GM12878 (cell line): ENCODE measurements at regions not wholly inside any gene's neighbourhood (a gene's known extent, or its start where the extent isn't known, plus 50 kb on each side); places are given as distances from the start of the nearest gene placed in this dataset.

Experiments
- ATAC-seq: fragments of 200-7000 bp; cut with Tn5 transposase; 3 replicates; pipeline ENCODE4 v1.9.1; 2020; ENCODE audit warnings: mild to moderate bottlenecking, moderate library complexity
- BruUV-seq: library from RNA; stranded (reverse); fragments of 400-500 nt; replicated peaks from 2 replicates; lab custom pipeline; 2021; lab: Mats Ljungman, UMichigan
- CTCF ChIA-PET: fragments of 300-600 bp; sonication (Branson Sonifier 250); formaldehyde crosslinking; extraction: SDS; loops from one replicate; lab custom pipeline; 2021; ENCODE audit warnings: inconsistent platforms; lab: Yijun Ruan, JAX
- POLR2A ChIA-PET: fragments of 350-600 bp; formaldehyde crosslinking; extraction: SDS; loops from one replicate; lab custom pipeline; 2021; ENCODE audit warnings: inconsistent platforms; lab: Charles Lee
- RAD21 ChIA-PET: fragments of 300-600 bp; sonication (Branson Sonifier 250); formaldehyde crosslinking; loops from one replicate; lab custom pipeline; 2023; ENCODE audit warnings: antibody characterized with exemption; ENCODE audit not compliant: unreplicated experiment; lab: Charles Lee
- SMC1A ChIA-PET: fragments of 300-600 bp; sonication (Branson Sonifier 250); formaldehyde crosslinking; loops from one replicate; lab custom pipeline; 2023; ENCODE audit not compliant: unreplicated experiment, uncharacterized antibody; lab: Charles Lee
- DNase-seq: peaks from one replicate; pipeline ENCODE4 v3.0.0-alpha.2; 2011; ENCODE audit warnings: low read depth, low spot score
- FAIRE-seq: peaks from 3 replicates; lab custom pipeline; 2011; peaks lifted over from hg19 to GRCh38; lab: Jason Lieb, UNC
- H2AFZ ChIP-seq: 2 replicates; pipeline ENCODE4 v1.6.0; 2011; ENCODE audit warnings: low read depth, low read length, control low read depth; ENCODE audit not compliant: control insufficient read depth
- H3K27ac ChIP-seq: 2 replicates; pipeline ENCODE4 v1.5.1; 2011; ENCODE audit warnings: control low read depth; ENCODE audit not compliant: control insufficient read depth, insufficient read depth
- H3K27me3 ChIP-seq, 2 experiments: replicated peaks in 1 of 2; 2 replicates each; pipeline versions ENCODE4 v1.6.0 to v1.6.1; 2011; ENCODE audit warnings: low read length in 1 of 2; ENCODE audit not compliant: control insufficient read depth in 2 of 2, insufficient read depth in 2 of 2
- H3K36me3 ChIP-seq, 2 experiments: 2 replicates each; pipeline ENCODE4 v1.5.1; 2011; ENCODE audit warnings: low read length in 1 of 2; ENCODE audit not compliant: control insufficient read depth in 2 of 2, insufficient read depth in 2 of 2
- H3K4me1 ChIP-seq: 2 replicates; pipeline ENCODE4 v1.6.1; 2011; ENCODE audit warnings: mild to moderate bottlenecking, low read length, moderate library complexity, mixed read lengths; ENCODE audit not compliant: control insufficient read depth, insufficient read depth
- H3K4me2 ChIP-seq: 2 replicates; pipeline ENCODE4 v1.6.0; 2011; ENCODE audit warnings: control low read depth; ENCODE audit not compliant: control insufficient read depth, insufficient read depth
- H3K4me3 ChIP-seq: fragments of 200-600 bp; sonication (generic); 2 replicates; pipeline ENCODE4 v1.5.1; 2016
- H3K79me2 ChIP-seq: 2 replicates; pipeline ENCODE4 v1.6.0; 2011; ENCODE audit warnings: low read length; ENCODE audit not compliant: control insufficient read depth, insufficient read depth
- H3K9ac ChIP-seq: 2 replicates; pipeline ENCODE4 v1.8.0; 2011; ENCODE audit warnings: low read length, control low read depth, mixed read lengths; ENCODE audit not compliant: control insufficient read depth, insufficient read depth
- H3K9me3 ChIP-seq: replicated peaks from 3 replicates; pipeline ENCODE4 v1.5.1; 2011; ENCODE audit warnings: mild to moderate bottlenecking, low read length; ENCODE audit not compliant: control insufficient read depth, insufficient read depth
- H4K20me1 ChIP-seq: 2 replicates; pipeline ENCODE4 v1.6.0; 2011; ENCODE audit not compliant: control insufficient read depth, insufficient read depth
- ATF3 ChIP-seq: IDR thresholded peaks from 2 replicates; pipeline ENCODE4 v1.6.1; 2011; ENCODE audit warnings: low read depth, mild to moderate bottlenecking, low read length, moderate library complexity, borderline replicate concordance; ENCODE audit errors: extremely low read depth
- E2F4 ChIP-seq: IDR thresholded peaks from 2 replicates; pipeline ENCODE4 v1.6.1; 2012; ENCODE audit warnings: low read depth, low read length, improper control_type of control experiment
- E4F1 ChIP-seq: fragments of 450-650 bp; IDR thresholded peaks from 2 replicates; pipeline ENCODE4 v1.6.1; 2018; ENCODE audit warnings: borderline replicate concordance, mild to moderate bottlenecking; ENCODE audit not compliant: partially characterized antibody
- IKZF2 ChIP-seq, 2 experiments: fragments of 450-650 bp; IDR thresholded peaks; 2 replicates each; pipeline ENCODE4 v1.6.1; 2017; ENCODE audit warnings: mild to moderate bottlenecking in 2 of 2, moderate library complexity in 2 of 2
- KLF5 ChIP-seq: fragments of 450-650 bp; IDR thresholded peaks from 2 replicates; pipeline ENCODE4 v1.6.1; 2014; ENCODE audit warnings: mild to moderate bottlenecking; ENCODE audit not compliant: partially characterized antibody
- MLLT1 ChIP-seq: fragments of 450-650 bp; IDR thresholded peaks from 2 replicates; pipeline ENCODE4 v1.6.1; 2016; ENCODE audit warnings: mild to moderate bottlenecking
- RELA ChIP-seq: fragments of 450-650 bp; IDR thresholded peaks from 2 replicates; pipeline ENCODE4 v1.8.0; 2014; ENCODE audit warnings: borderline replicate concordance; ENCODE audit not compliant: partially characterized antibody
- SMARCA5 ChIP-seq: fragments of 450-650 bp; IDR thresholded peaks from 2 replicates; pipeline ENCODE4 v1.6.1; 2017; ENCODE audit warnings: mild to moderate bottlenecking
- STAT3 ChIP-seq: IDR thresholded peaks from 2 replicates; pipeline ENCODE4 v1.6.1; 2011; ENCODE audit warnings: low read depth, low read length, improper control_type of control experiment
- TAF1 ChIP-seq: IDR thresholded peaks from 2 replicates; pipeline ENCODE4 v1.6.1; 2011; ENCODE audit warnings: mild to moderate bottlenecking, low read depth, low read length, borderline replicate concordance
- USF2 ChIP-seq: IDR thresholded peaks from 2 replicates; pipeline ENCODE4 v1.6.1; 2011; ENCODE audit warnings: low read depth, low read length, improper control_type of control experiment, borderline replicate concordance
- WRNIP1 ChIP-seq: IDR thresholded peaks from 2 replicates; pipeline ENCODE4 v1.6.1; 2011; ENCODE audit warnings: low read depth, low read length, improper control_type of control experiment, borderline replicate concordance
- WGBS: methylation state at CpG from one replicate; pipeline ENCODE4 v1.1.6; 2016; ENCODE audit warnings: low lambda C conversion rate; ENCODE audit not compliant: insufficient replicate concordance, insufficient coverage; ENCODE audit errors: missing lambda C conversion rate; 5-methylcytosine and 5-hydroxymethylcytosine counted together
- in situ Hi-C: fragments of 300-500 bp; cut with MboI; formaldehyde crosslinking; loops from 9 replicates; pipeline ENCODE4 v1.14.3; 2018; ENCODE audit warnings: mixed read lengths
- intact Hi-C: fragments of 100-400 bp; cut with micrococcal nuclease; formaldehyde crosslinking; loops from one replicate; pipeline ENCODE4 v1.14.2; 2022; ENCODE audit not compliant: unreplicated experiment

- Histone ChIP-seq H3K27ac (no peak overlapping the region), H3K4me2 (no peak overlapping the region), H2AFZ (no peak overlapping the region), H4K20me1 (no peaks in the 10 kb centered on the region), H3K9me3 (no peaks in the 10 kb centered on the region), H3K4me1 (peaks cover 9% of the 10 kb centered on the region), H3K79me2 (no peaks in the 10 kb centered on the region)
- ChIA-PET CTCF (no interaction called here), SMC1A (no interaction called here), RAD21 (no interaction called here)
- FAIRE-seq: no peak
- WGBS: 53% methylated on average over 7 of the region's 7 CpGs
- intact Hi-C loops: loop anchor here (5.0 kb wide), 1 partner anchor 93 kb away; no protein-coding TSS in a partner anchor
- no peak for TF ChIP-seq WRNIP1
- no peak for TF ChIP-seq TAF1
- no peak for TF ChIP-seq STAT3
- no peak for TF ChIP-seq SMARCA5
- TF ChIP-seq ATF3: no peak
- TF ChIP-seq KLF5: no peak
- no peak for TF ChIP-seq MLLT1
- no peak for TF ChIP-seq E2F4
- no peak for TF ChIP-seq USF2
- TF ChIP-seq E4F1: no peak
- TF ChIP-seq IKZF2 (IDR thresholded peaks at IDR 0.05): no peak
- no peak for TF ChIP-seq RELA
- TF ChIP-seq, all 136 proteins: peak for 0
- POLR2A ChIA-PET: no interaction called here
- in situ Hi-C loops: no loop called here
- no peaks in the 10 kb centered on the region for H3K27me3 ChIP-seq
- no peak for DNase-seq
- no peaks in the 10 kb centered on the region for H3K36me3 ChIP-seq
- no TSS peak for BruUV-seq
- ATAC-seq: no peak
- no peak overlapping the region for H3K4me3 ChIP-seq
- H3K9ac ChIP-seq: no peak overlapping the region
These were observed 180.7 kb upstream of the GPR26 start for GRCh38 chr10:123485341-123485960.
